GM21381 (cell line): ENCODE measurements at regions not wholly inside any gene's neighbourhood (a gene's known extent, or its start where the extent isn't known, plus 50 kb on each side); places are given as distances from the start of the nearest gene placed in this dataset.

ENCODE experiments used
- ATAC-seq: cut with Tn5 transposase; IDR thresholded peaks from one replicate; pipeline ENCODE4 v1.9.1; 2021; ENCODE audit warnings: mild to moderate bottlenecking, moderate library complexity; ENCODE audit not compliant: unreplicated experiment

DNA sequence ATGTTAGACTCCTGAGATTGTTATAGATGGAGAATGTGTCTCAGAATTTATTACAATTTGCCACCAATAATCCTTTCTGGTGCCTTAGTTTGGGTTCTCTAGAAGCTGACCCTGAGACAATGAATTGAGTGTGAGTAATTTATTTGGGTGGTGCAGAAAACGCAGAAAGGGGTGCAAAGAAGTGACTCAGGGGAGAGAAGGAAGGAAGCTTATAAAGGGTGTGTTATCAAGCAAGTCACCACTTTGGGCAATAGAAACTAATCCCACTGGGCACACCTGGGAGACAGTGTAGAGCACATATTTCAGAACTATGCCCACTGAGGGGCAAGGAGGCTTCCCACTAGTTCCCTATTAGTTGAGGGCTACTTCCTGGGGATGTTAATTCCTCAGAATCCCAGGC lies 320.6 kb downstream of the MID1IP1 start:
- ATAC-seq: no peak

- ATAC-seq: no peak
These were observed 324.6 kb downstream of the MID1IP1 start for GRCh38 chrX:39125834-39126233.

GRCh38 chrX:39133971-39134370 lies 332.7 kb downstream of the MID1IP1 start:
- ATAC-seq: no peak

DNA sequence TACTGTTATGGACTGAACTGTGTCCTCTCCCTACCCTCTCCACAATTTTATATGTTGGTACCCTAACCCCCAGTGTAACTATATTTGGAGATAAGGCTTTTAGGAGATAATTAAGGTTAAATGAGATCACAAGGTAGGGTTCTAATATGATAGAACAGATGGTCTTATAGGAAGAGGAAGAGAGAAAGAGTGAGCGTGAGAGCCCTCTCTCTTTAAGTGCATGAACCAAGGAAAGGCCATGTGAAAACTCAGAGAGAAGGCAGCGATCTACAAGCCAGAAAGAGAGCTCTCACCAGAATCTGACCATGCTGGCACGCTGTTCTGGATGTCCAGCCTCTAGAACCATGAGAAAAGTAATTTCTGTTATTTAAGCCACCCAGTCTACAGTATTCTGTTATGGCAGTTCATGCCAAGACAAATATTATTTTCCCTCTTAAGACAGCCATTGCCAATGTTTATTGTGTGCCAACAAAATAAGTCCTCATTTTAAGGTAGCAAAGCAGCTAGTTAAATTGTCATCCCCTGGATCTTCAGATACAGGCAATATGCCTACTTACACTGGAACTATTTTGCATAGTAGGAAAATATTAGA lies 336.2 kb downstream of the MID1IP1 start:
- ATAC-seq: no peak

- ATAC-seq: no peak
These were observed 339.3 kb downstream of the MID1IP1 start for GRCh38 chrX:39140581-39140980.

DNA sequence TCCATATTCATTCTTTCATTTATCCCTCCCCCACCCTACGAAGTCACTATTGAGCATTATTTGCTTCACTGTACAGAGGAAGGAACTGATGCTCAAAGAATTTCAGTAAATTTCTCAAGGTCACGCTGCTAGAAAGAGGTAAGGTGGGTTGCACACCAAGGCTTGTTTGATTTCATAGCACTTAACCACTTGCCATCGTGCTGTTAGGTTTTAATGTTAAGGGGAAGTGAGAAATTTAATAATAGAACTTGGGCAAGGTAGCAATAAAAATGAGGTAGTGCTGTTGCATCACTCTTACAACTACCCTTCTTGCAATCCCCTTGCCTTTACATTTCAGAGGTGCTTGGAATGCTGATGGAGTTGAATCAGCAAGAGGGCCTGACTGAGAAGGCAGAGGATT lies 343.1 kb downstream of the MID1IP1 start:
- ATAC-seq: peak; percentile 62

DNA sequence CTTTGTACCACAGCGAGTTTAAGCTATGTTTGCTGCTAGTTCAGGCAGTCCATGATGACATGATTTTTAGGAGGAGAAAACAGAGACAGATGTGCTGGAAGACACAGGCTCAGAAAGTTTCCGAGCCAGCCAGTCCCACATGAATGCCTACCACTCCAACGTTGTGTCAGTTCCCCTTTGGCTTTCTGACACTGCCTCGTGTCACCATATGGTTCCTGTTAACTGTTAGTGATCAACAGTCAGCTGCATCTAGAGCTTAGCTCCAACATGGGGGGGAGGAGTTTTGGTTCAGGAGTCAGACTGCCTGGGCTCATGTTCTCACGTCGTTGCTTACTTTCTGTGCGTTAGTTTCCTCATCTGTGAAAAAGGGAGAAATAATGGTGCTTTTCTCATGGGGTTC lies 343.7 kb downstream of the MID1IP1 start:
- ATAC-seq: peak; percentile 57

DNA sequence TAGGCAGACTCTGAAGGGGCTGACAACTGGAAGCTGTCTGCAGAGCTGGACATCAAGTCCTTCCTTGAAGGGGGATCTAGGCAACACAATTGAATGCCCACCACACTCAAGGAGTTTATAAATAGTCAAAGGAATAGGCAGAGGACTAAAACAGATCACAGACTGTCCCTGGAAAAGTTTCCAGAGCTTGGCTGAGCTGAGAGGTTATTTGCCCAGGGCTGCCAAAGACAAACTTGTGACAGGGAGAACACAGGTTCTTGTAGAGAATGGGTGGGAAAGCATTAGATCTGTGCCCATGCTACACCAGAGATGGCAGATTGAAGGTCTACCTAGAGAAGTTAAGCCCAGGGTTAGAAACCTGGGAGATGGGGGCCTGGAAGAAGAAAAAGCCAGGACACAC lies 344.6 kb downstream of the MID1IP1 start:
- ATAC-seq: no peak

DNA sequence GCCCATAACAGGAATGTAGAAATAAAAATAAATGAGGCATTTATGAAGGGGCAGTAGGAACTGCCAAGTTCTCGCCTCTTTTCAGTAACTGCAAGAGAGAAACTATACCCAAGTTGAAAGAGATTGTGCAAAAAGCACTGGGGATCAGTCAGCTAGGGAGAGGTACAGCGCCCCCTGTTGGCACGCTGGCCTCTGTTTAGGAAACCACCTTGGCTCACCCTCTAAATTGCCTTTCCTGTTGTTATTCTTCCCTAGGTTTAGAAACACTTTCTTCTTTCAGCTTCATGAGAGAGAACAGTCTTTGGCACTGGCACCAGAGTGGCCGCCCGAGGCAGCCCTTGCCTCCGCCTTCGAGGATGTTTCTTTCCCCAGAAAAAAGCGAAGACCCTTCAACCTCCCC lies 348.5 kb downstream of the MID1IP1 start:
- no peak for ATAC-seq

DNA sequence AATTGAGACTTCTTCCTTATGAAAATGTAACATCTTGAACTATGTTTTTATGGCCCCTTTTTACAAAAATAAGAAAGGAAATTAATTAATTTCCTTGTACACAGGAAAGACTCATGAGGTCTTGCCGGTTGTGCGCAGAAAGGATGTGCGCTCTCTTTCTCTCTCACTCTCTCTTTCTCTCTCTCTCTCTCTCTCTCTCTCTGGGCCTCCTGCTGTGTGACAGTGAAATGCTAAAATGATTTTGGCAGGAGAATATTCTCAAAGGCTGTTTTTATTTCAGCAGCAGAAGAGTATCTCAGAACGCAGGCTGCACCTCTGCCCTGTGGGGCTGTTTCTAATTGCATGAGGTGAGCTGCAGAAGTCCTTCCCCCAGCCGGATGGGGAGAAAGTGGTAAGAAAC lies 349.0 kb downstream of the MID1IP1 start:
- ATAC-seq: no peak

GRCh38 chrX:39150621-39151020 lies 349.4 kb downstream of the MID1IP1 start:
- no peak for ATAC-seq

DNA sequence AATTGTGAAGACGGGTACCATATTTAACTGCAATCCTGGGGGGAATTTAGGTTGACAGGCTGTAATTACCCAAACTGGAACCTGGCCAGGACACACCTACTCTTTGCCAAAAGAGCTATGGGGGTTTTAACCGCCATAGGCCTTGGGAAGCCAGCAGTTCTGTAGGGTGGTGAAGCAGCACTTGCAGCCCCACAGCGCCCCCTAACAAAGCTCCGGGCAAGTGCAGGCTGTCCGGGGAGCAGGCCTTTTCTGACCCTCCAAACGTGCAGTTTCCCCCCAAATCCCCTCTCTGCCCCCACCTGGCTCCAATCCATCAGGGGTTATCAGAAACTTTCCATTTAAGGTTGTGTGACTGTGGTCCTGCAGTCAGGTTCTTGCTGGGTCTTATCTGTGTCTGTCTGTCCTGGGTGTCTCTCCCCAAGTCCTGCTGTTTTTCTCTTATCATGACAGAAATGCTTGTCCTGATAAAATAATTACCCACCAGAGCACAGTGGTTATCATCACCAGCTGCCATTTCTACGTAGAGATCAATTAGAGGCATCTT lies 350.9 kb downstream of the MID1IP1 start:
- no peak for ATAC-seq

DNA sequence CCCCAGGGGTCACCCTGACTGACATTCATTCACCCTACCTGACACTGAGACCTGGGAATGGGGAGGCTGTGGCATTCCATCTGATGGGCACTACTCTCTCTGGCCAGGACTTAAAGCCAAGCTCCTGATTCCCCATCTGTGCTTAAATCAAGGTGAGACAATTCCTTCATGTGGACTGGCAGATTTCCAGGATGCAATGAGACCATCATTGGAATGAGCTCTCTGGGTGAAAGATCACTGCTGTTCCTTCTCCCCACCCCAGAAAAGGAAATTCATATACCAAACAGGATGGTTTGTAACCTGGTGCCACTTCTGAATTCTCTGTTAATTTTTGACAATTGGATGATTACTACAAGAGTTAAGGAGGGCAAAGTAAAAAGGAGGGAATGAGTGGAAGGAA lies 354.8 kb downstream of the MID1IP1 start:
- no peak for ATAC-seq

- no peak for ATAC-seq
These were observed 355.7 kb downstream of the MID1IP1 start for GRCh38 chrX:39157006-39157405.

- no peak for ATAC-seq
These were observed 356.5 kb downstream of the MID1IP1 start for GRCh38 chrX:39157796-39158195.

- no peak for ATAC-seq
These were observed 357.8 kb downstream of the MID1IP1 start for GRCh38 chrX:39158801-39159657.

DNA sequence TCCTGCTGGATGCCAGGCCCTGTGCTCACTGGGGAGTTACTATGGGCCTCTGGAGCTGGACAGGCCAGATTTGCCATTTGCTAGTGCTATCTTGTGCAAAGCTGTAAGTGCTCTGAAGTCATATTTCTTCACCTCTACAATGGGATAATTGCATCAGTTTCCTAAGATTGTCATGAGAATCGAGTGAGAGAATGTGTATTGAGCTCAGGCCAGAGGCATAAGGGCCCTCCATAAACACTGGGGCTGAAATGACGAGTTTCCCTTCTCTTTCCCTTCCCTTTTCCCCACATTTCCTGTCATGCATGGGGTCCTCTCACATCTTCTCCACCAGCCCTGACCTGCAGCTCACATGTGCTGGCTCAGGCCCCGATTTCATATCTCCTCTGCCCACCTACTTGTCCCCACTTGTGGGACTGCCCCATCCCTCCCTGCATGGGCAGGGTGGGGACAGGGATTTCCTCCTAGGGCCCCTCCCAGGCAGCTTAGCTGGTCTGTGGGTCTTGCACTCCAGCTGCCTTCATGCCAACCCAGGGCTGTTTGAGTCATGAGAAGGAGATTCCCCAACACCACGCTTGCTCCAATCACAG lies 358.8 kb downstream of the MID1IP1 start:
- ATAC-seq: no peak

DNA sequence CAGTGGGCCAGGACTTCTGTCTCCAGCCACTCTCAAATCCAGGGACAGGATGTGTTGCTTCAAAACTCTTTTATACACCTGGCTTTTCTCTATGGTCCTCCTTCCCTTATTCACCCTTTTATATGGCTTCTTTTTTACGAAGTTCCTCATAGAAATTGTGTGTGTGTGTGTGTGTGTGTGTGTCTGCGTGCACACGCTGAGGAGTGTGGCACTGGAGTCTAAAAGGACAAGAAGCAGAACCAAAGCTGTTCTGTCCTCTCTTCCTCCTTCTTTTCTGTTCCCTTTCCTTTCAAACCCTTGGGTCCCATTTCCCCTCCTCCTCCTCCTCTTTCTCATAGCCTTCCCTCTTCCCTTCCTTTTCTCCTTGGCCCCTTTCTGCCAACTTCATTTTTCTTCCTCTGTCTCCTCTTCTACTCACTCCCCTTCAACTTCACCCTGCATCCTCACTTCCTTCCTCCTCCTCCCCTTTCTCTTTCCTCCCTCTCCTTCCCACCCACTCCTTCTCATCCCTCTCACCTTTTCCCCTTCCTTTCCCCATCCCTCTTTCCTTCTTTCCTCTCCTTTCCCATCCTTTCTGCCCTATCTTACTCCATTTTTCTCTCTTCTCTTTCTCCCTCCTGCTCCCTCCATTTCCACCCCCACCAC lies 360.5 kb downstream of the MID1IP1 start:
- no peak for ATAC-seq

DNA sequence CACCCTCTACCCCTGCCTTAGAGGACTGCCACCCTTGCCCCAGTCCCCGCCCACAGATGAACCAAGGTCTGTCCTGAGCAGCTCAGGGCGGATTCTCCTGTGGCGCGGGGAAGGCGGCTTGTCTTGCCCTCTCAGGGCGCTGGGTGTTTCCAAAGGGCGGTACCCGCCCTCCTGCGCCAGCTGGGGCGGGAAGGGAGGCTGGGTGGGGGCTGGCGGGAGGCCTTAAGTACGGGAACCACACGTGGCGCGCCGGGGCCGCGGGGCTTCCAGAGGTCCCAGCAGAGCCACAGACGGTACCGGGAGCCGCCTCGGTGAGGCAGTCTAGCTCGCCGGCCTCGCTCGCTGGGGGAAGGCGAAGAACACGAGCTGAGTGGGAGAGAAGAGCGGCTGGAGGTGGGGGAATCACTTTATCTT lies 361.1 kb downstream of the MID1IP1 start:
- no peak for ATAC-seq

DNA sequence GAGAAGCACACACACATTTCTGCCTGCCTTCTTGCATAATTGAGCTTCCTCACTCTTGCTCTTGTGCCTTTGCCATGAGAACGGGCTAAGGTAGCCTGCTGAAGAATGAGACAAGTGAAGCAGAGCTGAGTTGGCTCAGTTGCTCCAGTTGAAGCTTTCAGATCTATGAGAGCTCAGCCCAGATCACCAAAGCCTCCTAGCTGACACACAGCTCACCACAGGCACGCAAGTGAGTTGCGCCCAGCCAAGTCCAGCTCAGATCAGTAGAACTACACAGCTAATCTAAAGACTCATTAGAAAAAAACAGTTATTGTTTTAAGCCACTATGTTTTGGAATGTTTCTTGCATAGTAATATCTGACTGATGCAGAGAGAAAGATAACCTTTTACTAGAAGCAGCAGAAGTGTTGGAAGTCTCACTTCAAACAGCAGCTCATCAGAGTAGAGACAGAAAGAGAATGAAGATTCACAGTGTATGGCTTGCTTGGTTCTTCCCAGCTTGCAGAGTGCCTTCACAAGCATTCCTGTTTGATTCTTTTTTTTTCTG lies 362.4 kb downstream of the MID1IP1 start:
- no peak for ATAC-seq

DNA sequence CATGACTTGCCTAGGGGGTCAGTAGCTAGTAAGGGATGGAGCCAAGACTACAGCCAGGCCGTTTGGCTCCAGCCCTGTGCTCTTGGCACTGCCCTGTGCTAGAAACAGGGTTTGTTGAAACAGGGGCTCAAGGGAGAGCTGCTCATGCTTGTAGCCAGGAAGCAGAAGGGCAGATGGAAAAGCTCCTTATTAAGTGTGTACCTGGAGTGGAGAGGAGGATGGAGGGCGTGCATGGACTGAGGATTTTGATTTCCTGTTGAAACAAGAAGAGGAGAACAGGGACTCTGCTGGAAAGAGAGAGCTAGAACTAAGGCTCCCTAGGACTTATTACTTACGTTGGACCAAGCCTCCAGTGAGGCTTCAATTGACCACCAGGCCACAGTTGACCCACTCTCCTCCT lies 363.0 kb downstream of the MID1IP1 start:
- no peak for ATAC-seq
